A673 (cell line): ENCODE measurements at regions not wholly inside any gene's neighbourhood (a gene's known extent, or its start where the extent isn't known, plus 50 kb on each side); places are given as distances from the start of the nearest gene placed in this dataset.

Experiments
- EZH2 ChIP-seq: fragments of 200-600 bp; sonication (generic); IDR thresholded peaks from 2 replicates; pipeline ENCODE4 v1.6.1; 2017; ENCODE audit warnings: borderline replicate concordance, low read depth, mild to moderate bottlenecking, mixed read lengths, antibody characterized with exemption, low read length; ENCODE audit not compliant: poor library complexity, severe bottlenecking
- TF ChIP-seq, protein P1 (sequence below): fragments of 300-800, 200-600 bp; sonication (generic); conservative IDR thresholded peaks from 2 replicates; pipeline ENCODE4 v1.5.1; 2017; ENCODE audit warnings: low read depth, mild to moderate bottlenecking, antibody characterized with exemption, low read length, moderate library complexity, mixed read lengths

DNA sequence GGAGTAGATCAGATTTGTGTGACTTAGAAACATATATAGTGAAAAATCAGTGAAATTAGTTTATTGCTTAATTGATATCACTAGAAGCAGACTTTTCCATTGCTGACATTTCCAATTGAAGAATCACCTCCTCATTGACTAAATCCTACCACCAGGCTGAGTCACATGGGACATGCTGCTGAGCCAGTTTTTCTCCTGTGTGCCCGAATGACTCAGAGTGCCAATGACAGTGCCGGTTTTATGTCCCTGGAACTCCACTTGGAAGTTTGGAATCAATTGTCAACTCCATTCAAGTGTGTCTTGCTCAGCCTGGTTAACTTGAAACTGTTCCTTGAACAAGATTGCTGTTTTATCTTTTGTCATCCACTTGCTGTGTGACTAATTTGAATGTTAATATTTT, 316.1 kb upstream of the PRDM1 start:
- TF ChIP-seq, protein P1, sequence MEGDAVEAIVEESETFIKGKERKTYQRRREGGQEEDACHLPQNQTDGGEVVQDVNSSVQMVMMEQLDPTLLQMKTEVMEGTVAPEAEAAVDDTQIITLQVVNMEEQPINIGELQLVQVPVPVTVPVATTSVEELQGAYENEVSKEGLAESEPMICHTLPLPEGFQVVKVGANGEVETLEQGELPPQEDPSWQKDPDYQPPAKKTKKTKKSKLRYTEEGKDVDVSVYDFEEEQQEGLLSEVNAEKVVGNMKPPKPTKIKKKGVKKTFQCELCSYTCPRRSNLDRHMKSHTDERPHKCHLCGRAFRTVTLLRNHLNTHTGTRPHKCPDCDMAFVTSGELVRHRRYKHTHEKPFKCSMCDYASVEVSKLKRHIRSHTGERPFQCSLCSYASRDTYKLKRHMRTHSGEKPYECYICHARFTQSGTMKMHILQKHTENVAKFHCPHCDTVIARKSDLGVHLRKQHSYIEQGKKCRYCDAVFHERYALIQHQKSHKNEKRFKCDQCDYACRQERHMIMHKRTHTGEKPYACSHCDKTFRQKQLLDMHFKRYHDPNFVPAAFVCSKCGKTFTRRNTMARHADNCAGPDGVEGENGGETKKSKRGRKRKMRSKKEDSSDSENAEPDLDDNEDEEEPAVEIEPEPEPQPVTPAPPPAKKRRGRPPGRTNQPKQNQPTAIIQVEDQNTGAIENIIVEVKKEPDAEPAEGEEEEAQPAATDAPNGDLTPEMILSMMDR = no peak
- TF ChIP-seq EZH2 = no peak
